COLO829 (cell line): ENCODE measurements at regions not wholly inside any gene's neighbourhood (a gene's known extent, or its start where the extent isn't known, plus 50 kb on each side); places are given as distances from the start of the nearest gene placed in this dataset.

Experiments used
- DNase-seq: peaks from one replicate; pipeline ENCODE4 v3.0.0; 2012; ENCODE audit warnings: low spot score

GRCh38 chr20:50242548-50242862 is 51.9 kb downstream of the CEBPB start:
- DNase-seq: no peak

GRCh38 chr20:50242863-50243609 is 52.4 kb downstream of the CEBPB start:
- peak; percentile 92 for DNase-seq

- no peak for DNase-seq
These were observed 53.2 kb downstream of the CEBPB start for GRCh38 chr20:50243610-50244351.

- no peak for DNase-seq
These were observed 53.9 kb downstream of the CEBPB start for GRCh38 chr20:50244352-50245149.

GRCh38 chr20:50245498-50246366 is 55.1 kb downstream of the CEBPB start:
- DNase-seq: peak; percentile 90

GRCh38 chr20:50246367-50247195 is 56.0 kb downstream of the CEBPB start:
- DNase-seq: no peak

GRCh38 chr20:50247196-50248094 is 56.8 kb downstream of the CEBPB start:
- no peak for DNase-seq

- DNase-seq: no peak
These were observed 57.5 kb downstream of the CEBPB start for GRCh38 chr20:50248104-50248641.

GRCh38 chr20:50249447-50250388 is 59.1 kb downstream of the CEBPB start:
- DNase-seq: no peak

- no peak for DNase-seq
These were observed 60.2 kb downstream of the CEBPB start for GRCh38 chr20:50250679-50251382.

- no peak for DNase-seq
These were observed 60.7 kb downstream of the CEBPB start for GRCh38 chr20:50251383-50251748.

GRCh38 chr20:50251992-50252511 is 61.4 kb downstream of the CEBPB start:
- DNase-seq: no peak

GRCh38 chr20:50252701-50253100 is 62.1 kb downstream of the CEBPB start:
- DNase-seq: no peak

- DNase-seq: no peak
These were observed 62.5 kb downstream of the CEBPB start for GRCh38 chr20:50253101-50253500.

GRCh38 chr20:50254466-50255079 is 63.9 kb downstream of the CEBPB start:
- no peak for DNase-seq

GRCh38 chr20:50256577-50256976 is 65.9 kb downstream of the CEBPB start:
- peak; percentile 70 for DNase-seq

- no peak for DNase-seq
These were observed 67.2 kb downstream of the CEBPB start for GRCh38 chr20:50257860-50258259.
